HCT116 (cell line): ENCODE measurements at regions not wholly inside any gene's neighbourhood (a gene's known extent, or its start where the extent isn't known, plus 50 kb on each side); places are given as distances from the start of the nearest gene placed in this dataset.

Source experiments
- ATAC-seq: fragments of 200-7000 bp; cut with Tn5 transposase; 2 replicates; pipeline ENCODE4 v1.9.1; 2020; ENCODE audit warnings: mild to moderate bottlenecking, moderate library complexity
- BruUV-seq: library from RNA; stranded (reverse); fragments of 400-500 nt; replicated peaks from 2 replicates; lab custom pipeline; 2021; lab: Mats Ljungman, UMichigan
- CTCF ChIA-PET: fragments of 300-600 bp; sonication (Branson Sonifier 250); formaldehyde crosslinking; loops from one replicate; lab custom pipeline; 2021; ENCODE audit warnings: antibody characterized with exemption; lab: Charles Lee
- POLR2A ChIA-PET: fragments of 300-600, 350-600 bp; sonication (Branson Sonifier 250); formaldehyde crosslinking; loops from one replicate; lab custom pipeline; 2021; ENCODE audit warnings: antibody characterized with exemption; lab: Charles Lee
- RAD21 ChIA-PET, 2 experiments: fragments of 300-600 bp; sonication (Branson Sonifier 250); formaldehyde crosslinking; loops; one replicate each; lab custom pipeline; 2023; ENCODE audit warnings: low total read pairs in 2 of 2; ENCODE audit not compliant: uncharacterized antibody in 2 of 2, unreplicated experiment in 2 of 2, low non-redundant PET in 1 of 2; lab: Charles Lee
- DNase-seq: peaks from one replicate; pipeline ENCODE4 v3.0.0-alpha.2; 2010; ENCODE audit warnings: low read depth, low spot score
- H2AFZ ChIP-seq: fragments of 200-600 bp; shearing (Covaris generic), sonication (generic); 2 replicates; pipeline ENCODE4 v1.6.1; 2017; ENCODE audit warnings: low read depth, mixed run types, mixed read lengths, antibody characterized with exemption, low read length; ENCODE audit not compliant: poor library complexity, severe bottlenecking
- H3K27ac ChIP-seq: 2 replicates; pipeline ENCODE4 v1.5.1; 2012; ENCODE audit warnings: low read depth, low read length
- H3K27me3 ChIP-seq: fragments of 200-600 bp; sonication (generic); 2 replicates; pipeline ENCODE4 v1.6.1; 2016; ENCODE audit warnings: mixed run types, low read length, mixed read lengths; ENCODE audit not compliant: insufficient read depth
- H3K36me3 ChIP-seq, 2 experiments: fragments of 200-500 bp in 1 of 2; fragments of 200-600 bp in 1 of 2; sonication (Bioruptor generic) in 1 of 2; sonication (generic) in 1 of 2; 2 replicates each; pipeline versions ENCODE4 v1.5.1 to v1.6.1; 2014 to 2016; ENCODE audit warnings: low read length in 2 of 2, inconsistent platforms in 1 of 2, mixed read lengths in 1 of 2, mixed run types in 1 of 2; ENCODE audit not compliant: insufficient read depth in 2 of 2, control insufficient read depth in 1 of 2
- H3K4me1 ChIP-seq, 2 experiments: fragments of 200-600 bp in 1 of 2; sonication (generic) in 1 of 2; 2 replicates each; pipeline versions ENCODE4 v1.5.1 to v1.6.1; 2012 to 2017; ENCODE audit warnings: low read length in 2 of 2, inconsistent platforms in 1 of 2, mild to moderate bottlenecking in 1 of 2, mixed read lengths in 1 of 2, mixed run types in 1 of 2, moderate library complexity in 1 of 2; ENCODE audit not compliant: insufficient read depth in 2 of 2, control insufficient read depth in 1 of 2
- H3K4me2 ChIP-seq: fragments of 200-600 bp; sonication (generic); 2 replicates; pipeline ENCODE4 v1.6.1; 2017; ENCODE audit warnings: mixed run types, low read length, mixed read lengths
- H3K4me3 ChIP-seq, 2 experiments: fragments of 200-600 bp in 1 of 2; sonication (generic) in 1 of 2; replicated peaks in 1 of 2; 2 replicates each; pipeline ENCODE4 v1.5.1; 2011 to 2016; ENCODE audit warnings: low read length in 2 of 2, control low read depth in 1 of 2, low read depth in 1 of 2, mild to moderate bottlenecking in 1 of 2, mixed read lengths in 1 of 2, mixed run types in 1 of 2
- H3K79me2 ChIP-seq: fragments of 200-600 bp; sonication (generic); 2 replicates; pipeline ENCODE4 v1.6.1; 2017; ENCODE audit warnings: mild to moderate bottlenecking, mixed run types, low read length, moderate library complexity, mixed read lengths; ENCODE audit not compliant: insufficient read depth
- H3K9ac ChIP-seq: fragments of 200-600 bp; sonication (generic); 2 replicates; pipeline ENCODE4 v1.6.1; 2016; ENCODE audit warnings: low read length, mixed read lengths
- H3K9me2 ChIP-seq: fragments of 200-600 bp; sonication (generic), shearing (Covaris generic); 2 replicates; pipeline ENCODE4 v1.6.1; 2017; ENCODE audit warnings: mixed run types, mild to moderate bottlenecking, moderate library complexity; ENCODE audit not compliant: insufficient read depth
- H3K9me3 ChIP-seq, 2 experiments: fragments of 200-500 bp in 1 of 2; fragments of 200-600 bp in 1 of 2; sonication (Bioruptor generic) in 1 of 2; sonication (generic) in 1 of 2; 2 replicates each; pipeline ENCODE4 v1.6.1; 2014 to 2017; ENCODE audit warnings: low read length in 2 of 2, mixed read lengths in 2 of 2, inconsistent platforms in 1 of 2, low read depth in 1 of 2, mild to moderate bottlenecking in 1 of 2, mixed run types in 1 of 2, moderate library complexity in 1 of 2; ENCODE audit not compliant: control insufficient read depth in 1 of 2, insufficient read depth in 1 of 2
- H4K20me1 ChIP-seq: fragments of 200-600 bp; sonication (generic), shearing (Covaris generic); 2 replicates; pipeline ENCODE4 v1.6.1; 2017; ENCODE audit warnings: mixed run types, mild to moderate bottlenecking, moderate library complexity; ENCODE audit not compliant: insufficient read depth
- CBX3 ChIP-seq: IDR thresholded peaks from 2 replicates; pipeline ENCODE4 v1.6.1; 2012; ENCODE audit warnings: low read depth
- EGR1 ChIP-seq: IDR thresholded peaks from 2 replicates; pipeline ENCODE4 v1.6.1; 2012; ENCODE audit warnings: low read depth
- EZH2phosphoT487 ChIP-seq: fragments of 200-600 bp; IDR thresholded peaks from 2 replicates; pipeline ENCODE4 v1.6.1; 2018; ENCODE audit warnings: antibody characterized with exemption, borderline replicate concordance
- FOSL1 ChIP-seq: IDR thresholded peaks from 2 replicates; pipeline ENCODE4 v1.6.1; 2012; ENCODE audit warnings: low read depth
- REST ChIP-seq: IDR thresholded peaks from 2 replicates; pipeline ENCODE4 v1.6.1; 2012; ENCODE audit warnings: low read depth
- SP1 ChIP-seq: IDR thresholded peaks from 2 replicates; pipeline ENCODE4 v1.6.1; 2012; ENCODE audit warnings: low read depth
- TCF7L2 ChIP-seq: IDR thresholded peaks from 2 replicates; pipeline ENCODE4 v1.7.0; 2011; ENCODE audit warnings: borderline replicate concordance, inconsistent platforms; ENCODE audit not compliant: insufficient read depth, insufficient read length; ENCODE audit errors: extremely low read depth
- YY1 ChIP-seq: IDR thresholded peaks from 2 replicates; pipeline ENCODE4 v1.6.1; 2011; ENCODE audit warnings: low read length, low read depth, moderate library complexity, mild to moderate bottlenecking; ENCODE audit not compliant: insufficient replicate concordance; ENCODE audit errors: extremely low read depth
- ZFX ChIP-seq: fragments of 450-650 bp; IDR thresholded peaks from 2 replicates; pipeline ENCODE4 v1.6.1; 2017
- ZNF274 ChIP-seq: fragments of 200-500 bp; sonication (Bioruptor generic); IDR thresholded peaks from 2 replicates; pipeline ENCODE4 v1.6.1; 2014; ENCODE audit warnings: mild to moderate bottlenecking, low read depth, low read length, inconsistent platforms
- intact Hi-C: fragments of 100-400 bp; cut with micrococcal nuclease; formaldehyde crosslinking; loops from 2 replicates; pipeline ENCODE4 v1.10.0; 2022

- ChIA-PET POLR2A (no interaction called here), CTCF (no interaction called here), RAD21 (no interaction called here)
- H3K27me3 ChIP-seq, result no peaks in the 10 kb centered on the region
- TF ChIP-seq EGR1 (no peak), TCF7L2 (no peak), ZNF274 (no peak), CBX3 (no peak), ZFX (no peak), SP1 (no peak), EZH2phosphoT487 (no peak), FOSL1 (no peak), YY1 (no peak), REST (no peak)
- TF ChIP-seq, all 23 proteins: peak for 0
- Histone ChIP-seq H3K4me1 (no peaks in the 10 kb centered on the region), H3K9me2 (no peaks in the 10 kb centered on the region), H3K4me2 (no peak overlapping the region), H3K27ac (no peak overlapping the region), H2AFZ (no peak overlapping the region), H4K20me1 (no peaks in the 10 kb centered on the region), H3K4me3 (no peak overlapping the region), H3K36me3 (no peaks in the 10 kb centered on the region), H3K9ac (no peak overlapping the region), H3K9me3 (peaks cover 13 to 28% of the 10 kb centered on the region in 2 experiments; a peak in 2 of 4 replicates), H3K79me2 (no peaks in the 10 kb centered on the region)
- DNase-seq (no peak), ATAC-seq (no peak)
- no TSS peak for BruUV-seq
- intact Hi-C loops, result no loop called here
Observed at GRCh38 chr18:55735199-55735855, 147.3 kb upstream of the TCF4 start.
